NCI-H526 (cell line): ENCODE measurements at regions not wholly inside any gene's neighbourhood (a gene's known extent, or its start where the extent isn't known, plus 50 kb on each side); places are given as distances from the start of the nearest gene placed in this dataset.

Source experiments
- DNase-seq, 2 experiments: peaks; one replicate each; lab custom pipeline; 2025; lab: John Stamatoyannopoulos, UW

DNA sequence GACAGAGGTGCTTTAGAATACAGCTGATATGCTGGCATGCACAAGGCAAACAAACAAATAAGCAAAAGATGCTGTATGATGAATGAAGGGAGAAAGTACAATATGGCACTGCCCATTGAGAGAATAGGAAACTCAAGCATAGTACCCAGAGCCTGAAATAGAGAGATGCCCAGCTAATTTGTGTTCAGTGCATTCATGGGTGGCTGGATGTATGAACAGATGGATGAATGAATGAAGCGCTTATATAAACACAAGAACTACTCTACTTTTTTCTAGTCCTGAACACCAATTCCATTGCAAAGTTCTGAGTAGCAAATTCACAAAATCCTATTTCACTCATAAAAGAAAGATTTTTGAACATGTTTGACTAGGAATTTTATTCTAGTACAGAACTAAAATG, 756.3 kb downstream of the SATB2 start:
- no peak for DNase-seq

DNA sequence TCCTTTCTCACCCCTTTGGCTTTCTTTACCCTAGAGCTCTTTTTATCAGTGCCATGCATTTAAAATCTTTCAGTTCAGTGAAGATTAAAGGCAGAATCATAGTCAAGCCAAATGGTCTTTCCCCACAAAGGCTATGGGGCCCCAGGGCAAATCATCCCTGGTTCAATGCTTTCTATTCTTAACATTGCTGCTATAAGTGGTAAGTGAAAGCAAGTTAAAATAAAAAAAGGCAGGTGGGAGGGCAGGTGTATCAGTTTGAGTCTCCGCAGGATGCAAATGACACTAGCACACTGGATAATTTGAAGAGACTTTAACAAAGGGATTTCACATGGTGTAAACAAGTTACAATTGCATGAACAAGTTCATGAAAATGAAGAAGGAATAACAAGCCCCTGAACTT, 757.4 kb downstream of the SATB2 start:
- peak; percentile 92 for DNase-seq

DNA sequence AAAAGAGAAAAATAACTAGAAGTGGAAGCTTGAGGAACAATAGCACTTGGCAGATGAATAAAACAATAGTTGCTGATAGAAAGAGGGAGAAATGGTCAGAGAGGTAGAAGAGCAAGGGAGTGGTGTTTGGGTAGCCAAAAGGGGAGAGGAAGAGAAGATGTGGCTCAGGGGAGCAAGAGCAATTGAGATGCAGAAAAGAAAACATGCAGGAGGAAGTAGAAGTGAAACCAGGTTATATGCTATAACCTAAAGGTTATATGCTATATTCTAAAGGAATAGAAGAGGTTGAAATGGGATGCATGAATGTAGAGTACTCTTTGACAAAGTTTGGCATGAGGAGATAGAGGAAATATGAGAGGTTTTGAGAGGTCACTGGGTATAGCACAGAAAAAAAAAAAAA, 759.5 kb downstream of the SATB2 start:
- no peak for DNase-seq

GRCh38 chr2:198697794-198698193, 759.9 kb downstream of the SATB2 start:
- DNase-seq: no peak

DNA sequence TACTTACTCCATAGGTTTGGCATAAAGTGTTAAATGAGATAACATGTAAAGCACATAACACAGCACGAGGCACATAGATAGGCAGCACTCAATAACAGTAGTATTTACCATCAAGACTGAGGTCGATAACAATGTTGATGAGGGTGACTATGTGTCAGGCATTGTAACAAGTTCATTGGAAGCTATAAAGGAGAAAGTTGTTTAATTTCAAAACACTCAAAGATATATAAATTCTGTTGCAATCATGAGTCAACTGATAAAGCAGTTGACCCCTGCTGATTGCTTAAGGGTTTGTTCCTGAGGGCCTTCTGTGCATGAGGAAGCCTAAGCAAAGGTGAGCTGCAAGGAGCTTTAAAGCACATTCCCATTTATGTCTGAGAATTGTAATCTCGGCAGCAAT, 760.5 kb downstream of the SATB2 start:
- no peak for DNase-seq

GRCh38 chr2:198695879-198696278, 761.9 kb downstream of the SATB2 start:
- no peak for DNase-seq

- no peak for DNase-seq
Observed at GRCh38 chr2:198692907-198693510, 764.7 kb downstream of the SATB2 start.

DNA sequence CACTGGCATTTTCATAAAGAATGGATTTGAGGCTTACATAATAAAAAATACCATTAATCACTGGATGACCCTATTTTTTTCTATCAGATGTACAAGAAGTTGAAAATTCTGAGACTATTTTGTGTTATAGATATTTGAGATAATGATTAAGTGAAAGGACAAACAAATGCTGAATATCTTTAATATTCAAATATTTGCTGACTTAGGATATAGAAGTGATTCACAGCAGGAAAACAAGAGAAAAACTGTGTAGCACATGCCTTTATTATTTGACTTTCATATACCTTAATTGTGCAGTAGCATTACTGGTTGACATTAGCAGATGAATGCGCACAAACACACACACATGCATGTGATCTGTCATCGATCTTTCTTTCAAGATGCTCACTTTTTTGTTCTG, 766.5 kb downstream of the SATB2 start:
- no peak for DNase-seq

DNA sequence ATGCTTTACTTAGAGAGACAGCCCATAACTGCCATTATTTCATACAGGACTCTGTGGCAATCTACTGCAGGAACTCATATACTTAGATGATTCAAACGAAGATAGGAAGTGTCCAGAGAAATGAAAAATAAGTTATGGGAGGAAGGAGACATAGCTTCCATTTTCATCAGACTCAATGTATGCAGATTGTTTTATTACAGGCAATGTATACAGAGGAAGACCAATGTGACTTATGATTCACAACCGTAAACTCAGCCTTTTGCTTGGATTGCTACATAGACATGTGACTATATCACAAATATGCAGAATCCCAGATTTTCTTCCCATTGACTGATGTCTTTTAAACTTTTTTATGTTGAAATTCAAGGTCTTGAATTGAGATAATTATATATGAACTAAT, 793.4 kb downstream of the SATB2 start:
- no peak for DNase-seq

DNA sequence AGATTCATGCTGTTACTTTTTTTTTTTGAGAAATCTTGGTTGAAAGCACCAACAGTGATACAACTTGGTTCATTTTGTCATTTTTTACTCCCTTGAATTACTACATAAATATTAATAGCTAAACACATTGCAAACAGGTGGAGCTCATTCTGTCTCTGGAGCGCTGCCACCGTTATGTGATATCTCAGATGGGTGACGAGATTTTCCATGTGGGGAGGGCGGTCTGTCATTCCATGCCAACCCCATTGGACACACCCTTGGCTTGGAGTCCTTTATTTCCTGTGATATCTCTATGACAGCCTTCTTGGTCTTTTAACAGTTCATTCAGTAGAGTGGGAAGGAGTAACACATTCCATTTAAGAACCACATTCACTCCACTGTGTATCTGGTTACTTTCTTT, 794.8 kb downstream of the SATB2 start:
- no peak for DNase-seq

- DNase-seq: no peak
Observed at GRCh38 chr2:198660501-198660900, 797.2 kb downstream of the SATB2 start.

GRCh38 chr2:198659096-198659870, 798.5 kb downstream of the SATB2 start:
- peak in 1 of 2 experiments; percentile 2 for DNase-seq

DNA sequence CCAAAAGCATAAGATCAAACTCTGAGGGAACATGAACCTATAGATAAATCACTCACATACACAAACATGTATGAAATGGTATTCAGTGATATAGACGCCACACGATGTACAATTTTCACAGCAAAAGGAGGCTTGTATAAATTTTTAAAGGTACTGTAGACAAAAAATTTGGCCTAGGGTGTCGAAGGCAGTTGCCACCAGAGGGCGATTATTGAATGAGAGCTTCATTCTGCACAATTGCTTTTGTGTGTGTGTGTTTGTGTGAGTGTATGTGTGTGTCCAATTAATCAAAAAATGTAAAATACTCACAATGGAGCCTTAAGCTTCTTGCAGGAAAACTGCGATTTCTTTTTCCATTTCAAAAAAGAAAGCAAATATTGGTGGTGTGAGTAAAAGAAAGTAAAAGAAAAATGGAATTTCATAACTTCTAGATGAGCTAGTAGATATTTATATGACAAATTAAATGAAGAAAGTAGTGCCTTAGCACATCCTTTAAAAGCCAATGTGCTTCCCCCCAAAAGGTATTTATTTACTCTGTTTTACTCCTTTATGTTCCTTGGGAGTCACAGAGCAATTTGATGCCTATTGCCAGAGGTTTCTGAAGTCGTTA, 800.1 kb downstream of the SATB2 start:
- peak; percentile 46 to 78 for DNase-seq

DNA sequence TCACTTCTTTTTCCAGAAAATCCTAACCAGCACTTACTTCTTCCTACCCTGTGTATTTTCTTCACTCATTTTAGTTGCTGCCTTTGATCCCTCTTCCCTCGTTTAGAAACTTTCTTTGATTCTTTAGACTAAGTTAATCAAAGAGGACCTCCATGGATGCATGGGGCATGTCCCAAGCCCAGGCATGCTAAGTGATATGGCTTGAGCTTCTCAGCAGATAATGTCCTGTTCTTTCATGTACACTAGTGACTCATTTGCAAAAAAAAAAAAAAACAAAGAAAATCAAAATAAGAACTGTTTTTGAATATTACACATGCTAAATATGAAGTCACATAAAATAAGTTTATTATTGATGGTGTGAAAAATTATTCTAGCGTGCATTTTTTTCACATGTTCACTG, 800.9 kb downstream of the SATB2 start:
- no peak for DNase-seq

- no peak for DNase-seq
Observed at GRCh38 chr2:198654646-198655045, 803.1 kb downstream of the SATB2 start.

DNA sequence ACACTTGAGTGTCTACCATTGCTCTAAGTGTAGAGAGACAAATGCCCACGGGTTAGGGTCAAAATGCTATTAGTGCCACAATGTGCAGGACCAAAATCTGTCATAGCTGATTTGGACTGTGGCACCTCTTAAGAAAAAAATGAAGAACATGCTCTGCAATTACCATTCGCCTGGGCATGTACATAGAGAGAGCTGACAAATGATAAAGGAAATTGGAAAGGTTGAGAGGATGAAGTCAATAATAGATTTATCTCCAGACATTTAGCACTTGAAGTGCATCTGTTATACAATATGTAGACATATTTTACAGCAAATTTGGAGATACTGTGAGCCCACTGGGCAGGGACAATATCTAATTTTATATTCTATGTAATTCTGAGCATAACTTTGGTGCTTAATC, 804.4 kb downstream of the SATB2 start:
- no peak for DNase-seq

DNA sequence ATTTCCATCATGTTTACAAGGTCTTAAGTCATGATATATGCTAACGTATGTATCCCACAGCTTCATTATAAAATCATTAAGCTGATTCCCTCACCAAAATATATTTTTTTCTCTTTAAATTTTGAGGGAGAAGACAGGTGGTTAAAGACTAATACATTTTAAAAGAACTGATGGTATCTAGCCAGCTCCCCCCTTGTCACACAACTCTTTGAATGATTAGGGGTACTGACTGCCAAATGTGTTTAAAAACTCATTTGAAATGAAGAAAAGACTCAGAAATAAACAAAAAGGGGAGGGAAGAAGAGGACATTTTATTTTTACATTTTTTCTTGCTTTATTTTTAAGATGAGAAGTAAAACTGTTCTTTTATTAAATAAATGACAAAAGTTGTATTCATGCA, 805.3 kb downstream of the SATB2 start:
- DNase-seq: no peak

- no peak for DNase-seq
Observed at GRCh38 chr2:198645816-198646215, 811.9 kb downstream of the SATB2 start.

GRCh38 chr2:198641161-198641560, 816.6 kb downstream of the SATB2 start:
- DNase-seq: no peak

GRCh38 chr2:198640463-198640862, 817.3 kb downstream of the SATB2 start:
- DNase-seq: no peak

DNA sequence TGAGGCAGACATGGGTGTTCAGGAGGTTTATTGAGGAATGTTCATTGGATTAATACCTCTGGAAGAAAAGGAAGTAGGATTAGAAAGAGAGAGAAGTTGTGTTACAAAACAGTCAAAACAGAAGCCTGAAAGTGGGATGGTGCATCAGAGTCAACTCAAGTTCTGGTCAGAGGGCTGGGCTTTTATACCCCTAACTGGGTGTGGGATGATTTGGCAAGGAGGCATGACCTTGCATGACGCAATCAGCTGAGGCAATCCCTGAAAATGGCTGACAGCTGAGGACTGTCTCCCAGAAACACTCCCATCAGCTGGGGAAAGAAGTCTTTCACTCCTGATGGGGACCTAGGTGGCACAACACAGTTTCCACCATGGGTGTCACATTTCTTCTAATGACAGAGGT, 818.2 kb downstream of the SATB2 start:
- DNase-seq: no peak

DNA sequence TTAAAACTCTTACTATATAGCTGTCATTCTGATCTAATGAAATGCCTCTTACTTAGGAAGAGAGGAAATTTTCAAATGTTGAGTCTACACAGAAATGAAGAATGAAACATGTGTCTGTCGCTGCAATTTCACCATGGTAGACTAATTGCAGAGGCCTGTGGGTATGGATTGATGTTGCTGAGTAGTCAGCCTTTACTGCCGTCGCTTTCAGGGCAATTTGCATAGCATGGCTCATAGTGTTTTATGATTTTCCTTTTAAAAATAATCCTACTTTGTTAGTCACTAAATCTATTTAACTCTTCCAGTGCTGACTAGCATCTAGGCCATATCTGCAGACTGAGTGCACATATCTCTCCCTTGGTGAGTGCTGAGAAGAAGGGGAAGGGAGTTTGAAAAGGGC, 819.2 kb downstream of the SATB2 start:
- peak; percentile 65 to 75 for DNase-seq

GRCh38 chr2:198630384-198630783, 826.0 kb downstream of the PLCL1 start:
- DNase-seq: no peak
